ENCODE measurements at regions not wholly inside any gene's neighbourhood (a gene's known extent, or its start where the extent isn't known, plus 50 kb on each side); places are given as distances from the start of the nearest gene placed in this dataset.

- no peak for DNase-seq
Observed at GRCh38 chr13:107293924-107294323, 726.0 kb upstream of the ARGLU1 start.

- DNase-seq, result no peak
Observed at GRCh38 chr13:107291875-107292274, 723.9 kb upstream of the ARGLU1 start.

DNA sequence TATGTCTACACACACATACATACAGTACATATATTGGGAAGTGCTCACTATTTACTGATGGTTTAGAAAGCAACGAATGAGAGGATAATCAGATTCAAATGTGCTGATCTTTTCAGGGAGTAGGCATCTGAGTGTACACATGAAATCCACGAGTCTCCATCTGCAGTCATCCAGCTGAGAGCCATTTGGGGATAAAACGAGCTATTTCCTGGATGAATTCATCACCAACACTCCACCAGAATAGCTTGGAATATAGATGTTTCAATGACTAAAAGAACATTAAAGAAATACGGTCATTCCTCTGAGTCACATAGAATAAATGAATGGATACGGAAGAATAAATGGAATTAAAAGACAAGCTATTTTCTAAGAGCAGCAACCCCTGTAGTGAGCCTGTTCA is 721.6 kb upstream of the ARGLU1 start:
- DNase-seq, result no peak

DNA sequence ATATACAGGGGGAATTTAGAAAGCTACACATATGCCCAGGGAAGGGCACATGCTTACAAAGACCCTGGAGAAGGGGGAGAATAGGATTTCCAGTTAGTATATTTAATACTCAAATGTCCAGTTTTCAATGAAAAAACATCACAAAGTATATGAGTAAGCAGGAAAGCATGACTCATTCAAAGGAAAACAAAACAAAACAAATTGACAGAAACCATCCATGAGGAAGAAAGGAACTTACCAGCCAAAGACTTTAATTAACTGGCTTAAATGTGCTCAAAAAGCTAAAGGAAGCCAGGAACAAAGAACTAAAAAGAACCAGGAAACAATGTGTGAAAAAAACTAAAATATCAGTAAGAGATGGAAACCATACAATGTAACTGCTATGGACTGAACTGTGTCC is 716.2 kb upstream of the ARGLU1 start:
- DNase-seq, result no peak

GRCh38 chr13:107277911-107278310 is 710.0 kb upstream of the ARGLU1 start:
- DNase-seq, result no peak

DNA sequence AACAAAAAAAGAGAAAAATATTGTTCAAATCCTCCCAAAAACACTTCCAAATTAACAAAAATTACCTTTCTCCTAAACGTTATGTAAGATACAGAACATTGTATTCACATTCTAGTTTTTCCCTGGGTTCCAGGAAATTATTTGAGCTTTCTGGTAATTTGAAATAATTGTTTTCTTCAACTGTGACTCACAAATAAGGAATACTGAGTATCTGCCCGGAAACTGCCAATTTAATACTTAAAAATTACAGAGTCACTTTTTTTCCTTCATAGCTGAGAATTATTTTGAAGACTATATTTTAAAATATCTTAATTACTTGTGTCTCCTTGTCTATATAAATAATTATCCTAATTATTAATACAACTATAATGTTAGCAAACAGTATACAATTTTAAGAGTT is 709.0 kb upstream of the ARGLU1 start:
- DNase-seq, result no peak

DNA sequence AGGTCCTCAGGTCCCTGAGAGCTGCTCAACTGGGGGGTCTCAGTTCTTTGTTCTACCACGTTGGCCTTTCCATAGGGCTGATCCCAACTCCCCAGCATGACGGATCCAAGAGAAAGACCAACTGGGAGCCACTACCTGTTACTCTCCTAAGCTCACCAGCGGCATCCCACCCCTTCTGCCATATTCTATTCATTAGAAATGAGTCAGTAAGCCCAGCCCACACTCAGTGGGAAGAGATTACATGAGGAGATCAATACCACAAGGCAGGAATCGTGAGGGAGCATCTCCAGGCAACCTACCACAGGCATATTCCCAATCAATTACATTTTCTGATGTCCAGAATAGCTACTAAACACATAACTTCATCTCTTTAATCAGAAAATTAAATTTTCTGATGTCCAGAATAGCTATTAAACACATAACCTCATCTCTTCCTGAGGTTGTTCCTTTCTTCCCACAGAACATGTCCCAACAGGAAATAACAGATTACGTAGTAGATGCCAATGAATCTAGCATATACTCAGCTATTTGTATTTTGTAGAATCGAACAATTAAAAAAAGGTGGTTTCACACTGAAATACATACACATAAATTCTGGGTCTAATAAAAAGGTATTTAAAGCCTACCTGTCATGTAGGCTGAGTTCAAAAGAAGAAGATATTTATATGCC is 708.1 kb upstream of the ARGLU1 start:
- DNase-seq, result no peak

GRCh38 chr13:107275312-107275711 is 707.4 kb upstream of the ARGLU1 start:
- DNase-seq, result no peak

DNA sequence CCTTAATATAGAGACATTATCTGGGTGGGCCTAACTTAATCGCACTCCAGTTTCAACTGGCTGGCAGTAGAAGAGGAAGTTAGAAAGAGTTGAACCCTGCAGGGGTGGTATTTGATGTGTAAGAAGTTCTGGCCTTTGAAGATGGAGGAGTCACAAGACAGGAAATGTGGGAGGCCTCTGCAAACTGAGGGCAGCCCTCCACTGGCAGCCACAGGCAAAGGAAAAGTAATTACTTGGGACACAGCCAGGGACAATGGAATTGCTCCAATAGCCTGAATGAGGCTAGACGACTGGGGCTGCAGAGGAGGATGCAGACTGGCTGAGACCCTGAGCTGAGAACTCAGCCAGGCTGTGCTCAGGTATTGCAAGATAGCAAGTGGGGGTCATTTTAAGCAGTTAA is 703.3 kb upstream of the ARGLU1 start:
- no peak for DNase-seq

- no peak for DNase-seq
Observed at GRCh38 chr13:107266657-107267056, 698.7 kb upstream of the ARGLU1 start.

DNA sequence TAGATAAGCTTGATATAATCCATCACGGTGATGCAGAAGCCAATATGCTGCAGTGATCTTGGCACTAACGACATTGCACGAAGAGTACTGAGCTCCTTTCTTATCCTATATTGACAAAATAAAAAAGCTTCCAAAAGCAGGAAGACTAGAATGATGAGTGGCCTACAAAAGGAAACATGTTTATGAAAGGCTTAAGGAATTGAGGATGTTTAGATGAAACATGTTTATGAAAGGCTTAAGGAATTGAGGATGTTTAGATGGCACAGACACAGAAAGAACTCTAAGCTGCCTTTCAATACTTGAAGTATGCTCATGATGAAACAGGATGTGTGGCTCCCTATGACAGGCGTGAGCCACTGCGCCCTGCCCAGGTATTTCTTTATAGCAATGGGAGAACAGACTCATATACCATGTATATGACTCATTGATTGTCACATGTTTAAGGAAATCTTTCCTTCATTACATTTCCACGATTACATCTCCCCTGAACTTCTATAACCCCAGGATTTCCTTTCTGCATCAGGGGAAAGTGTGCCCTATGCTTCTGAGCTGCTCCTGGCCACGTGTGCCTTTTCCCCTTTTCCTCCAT is 690.8 kb upstream of the ARGLU1 start:
- DNase-seq, result no peak

- DNase-seq, result no peak
Observed at GRCh38 chr13:107254392-107254791, 686.5 kb upstream of the ARGLU1 start.

DNA sequence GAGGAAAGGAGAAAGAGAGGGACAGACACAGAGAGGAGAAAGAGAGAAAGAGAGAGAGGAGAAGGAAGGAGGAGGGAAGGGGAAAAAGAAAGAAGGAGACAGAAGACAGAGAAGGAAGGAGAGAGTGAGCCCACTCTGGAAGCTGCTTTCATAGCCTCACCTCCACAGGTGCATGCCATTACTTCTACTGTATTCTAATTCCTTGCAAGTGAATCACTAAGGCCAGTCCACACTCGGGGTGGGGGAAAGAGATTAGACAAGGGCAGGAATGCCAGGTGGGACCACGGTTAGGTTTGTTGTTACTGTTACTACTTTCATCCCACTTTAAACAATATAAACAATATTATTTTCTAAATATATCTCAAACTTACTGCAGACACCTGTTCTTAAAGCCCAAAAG is 684.5 kb upstream of the ARGLU1 start:
- DNase-seq, result no peak

DNA sequence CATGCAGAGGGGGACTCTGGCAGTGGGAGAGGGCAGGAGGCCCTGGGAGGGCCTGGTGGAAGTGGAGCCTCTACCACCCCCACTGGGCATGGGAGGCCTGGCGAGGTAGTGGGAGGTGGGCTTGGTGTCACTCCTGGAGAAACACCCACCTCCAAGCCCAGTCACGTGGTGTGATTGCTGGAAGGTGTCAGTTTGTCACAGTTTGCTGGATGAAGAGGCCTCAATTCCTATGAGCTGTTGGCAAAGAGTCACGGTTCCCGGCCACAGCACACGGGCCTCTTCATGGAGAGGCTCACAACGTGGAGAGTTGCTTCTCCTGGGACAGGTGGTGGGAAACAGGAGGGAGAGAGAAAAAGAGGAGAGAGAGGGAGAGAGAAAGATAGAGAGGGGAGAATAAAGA is 684.1 kb upstream of the ARGLU1 start:
- DNase-seq, result no peak

DNA sequence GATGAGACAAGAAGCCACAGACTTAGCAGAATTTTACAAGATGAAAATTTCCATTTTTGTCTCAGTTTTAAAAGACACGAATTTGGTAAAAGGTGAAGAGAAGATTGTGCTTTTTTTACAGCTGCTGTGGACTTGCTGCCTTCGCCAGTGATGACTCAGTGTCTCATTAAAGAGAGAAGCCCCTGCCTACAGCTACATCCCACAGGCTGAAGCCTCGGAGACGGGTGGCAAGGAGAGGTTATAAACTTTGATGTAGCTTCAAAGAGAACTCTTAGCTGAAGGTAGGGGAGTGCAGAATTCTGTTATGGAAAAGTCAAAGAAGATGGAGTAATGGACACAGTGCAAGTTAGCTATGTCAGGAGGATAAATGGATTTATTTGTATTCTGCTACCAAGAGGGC is 683.4 kb upstream of the ARGLU1 start:
- no peak for DNase-seq

- DNase-seq, result no peak
Observed at GRCh38 chr13:107250628-107251027, 682.7 kb upstream of the ARGLU1 start.

GRCh38 chr13:107244241-107244640 is 676.3 kb upstream of the ARGLU1 start:
- no peak for DNase-seq

- DNase-seq, result no peak
Observed at GRCh38 chr13:107242138-107242537, 674.2 kb upstream of the ARGLU1 start.

DNA sequence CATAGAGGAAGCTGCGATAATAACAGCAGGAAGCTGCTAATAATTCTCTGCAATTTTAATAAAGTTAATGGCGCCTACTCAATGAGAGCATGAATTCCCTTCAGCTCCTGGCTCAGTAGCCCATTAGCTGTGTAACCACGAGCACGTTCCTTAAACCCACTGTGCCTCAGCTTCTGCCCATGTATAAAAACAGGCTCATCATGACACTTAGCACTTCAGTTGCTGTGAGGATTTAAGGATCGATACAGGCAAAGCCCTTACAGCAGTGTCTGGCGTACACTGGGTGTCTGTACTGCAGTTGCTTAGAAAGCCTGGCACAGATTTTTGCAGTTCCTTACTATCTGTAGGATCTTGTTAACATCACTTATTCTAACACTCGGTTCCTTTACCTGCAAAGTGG is 673.4 kb upstream of the ARGLU1 start:
- no peak for DNase-seq

DNA sequence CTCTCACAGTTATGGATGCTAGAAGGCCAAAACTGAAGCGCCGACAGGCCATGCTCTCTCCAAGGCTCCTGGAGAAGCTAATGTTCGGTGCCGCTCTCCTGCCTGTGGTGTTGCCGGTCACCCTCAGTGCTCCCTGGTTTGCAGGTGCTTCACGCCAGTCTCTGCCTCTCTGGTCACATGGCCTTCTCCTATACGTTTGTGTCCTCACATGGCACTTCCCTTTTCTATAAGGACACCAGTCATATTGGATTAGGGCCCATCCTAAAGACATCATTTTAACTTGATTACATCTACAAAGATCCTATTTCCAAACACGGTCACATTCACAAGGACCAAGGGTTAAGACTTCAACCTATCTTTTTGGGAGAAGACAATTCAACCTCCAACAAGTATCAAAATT is 671.3 kb upstream of the ARGLU1 start:
- no peak for DNase-seq

DNA sequence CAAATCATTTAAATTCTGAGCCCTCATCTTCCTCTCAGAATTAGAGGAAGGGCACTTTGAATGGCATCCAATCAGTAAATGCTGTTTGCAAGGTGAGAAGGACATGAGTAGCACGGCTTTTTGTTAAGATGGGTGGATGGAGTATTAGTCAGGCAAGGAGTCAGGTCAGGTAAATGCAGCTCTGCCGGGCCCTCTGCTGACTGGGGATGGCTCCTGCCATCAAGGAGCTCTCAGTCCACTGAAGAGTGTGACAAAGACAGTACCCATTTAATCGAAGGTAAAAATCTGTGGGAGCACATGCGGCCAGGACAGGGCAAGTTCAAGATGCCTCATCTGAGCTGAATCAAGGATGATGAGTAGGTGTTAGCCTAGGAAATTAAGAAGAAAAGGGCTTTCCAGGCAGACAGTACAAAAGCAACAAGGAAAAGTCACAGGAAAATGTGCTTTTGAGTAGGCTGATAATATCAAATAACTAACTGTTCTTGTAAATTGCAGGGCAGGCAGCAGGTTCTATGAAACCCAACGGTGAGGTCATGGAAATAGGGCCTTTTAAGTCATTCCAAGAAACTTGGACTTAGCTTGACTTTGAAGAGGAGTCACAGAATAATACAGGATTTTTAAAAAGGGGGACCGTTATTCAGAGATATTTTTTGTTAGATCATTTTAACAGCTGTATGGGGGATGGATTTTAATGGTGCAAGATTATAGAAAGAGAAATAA is 670.5 kb upstream of the ARGLU1 start:
- DNase-seq, result no peak

GRCh38 chr13:107234319-107235073 is 666.6 kb upstream of the ARGLU1 start:
- DNase-seq, result no peak

GRCh38 chr13:107233541-107233940 is 665.6 kb upstream of the ARGLU1 start:
- DNase-seq, result no peak

DNA sequence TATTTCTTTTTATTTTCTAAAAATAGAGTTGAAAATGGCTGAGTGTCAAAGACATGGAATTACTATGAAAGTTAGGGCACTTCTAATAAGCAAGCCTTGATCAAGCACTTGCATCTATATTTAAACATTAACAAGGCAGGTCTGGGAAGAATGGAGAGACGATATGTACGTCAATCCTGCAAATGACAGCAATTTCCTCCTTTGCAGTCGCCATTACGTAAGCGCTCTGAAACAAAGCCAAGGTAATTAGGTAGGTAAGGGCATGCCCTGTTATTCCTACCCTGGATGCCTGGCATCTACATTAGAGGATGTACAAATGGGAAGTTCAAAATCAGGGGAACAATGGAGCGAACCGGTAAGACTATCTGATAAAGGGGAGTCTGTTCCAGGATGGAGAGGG is 664.0 kb upstream of the ARGLU1 start:
- no peak for DNase-seq
